Nephron progenitor cell (in vitro differentiated cells): ENCODE measurements at regions not wholly inside any gene's neighbourhood (a gene's known extent, or its start where the extent isn't known, plus 50 kb on each side); places are given as distances from the start of the nearest gene placed in this dataset.

Source experiments
- DNase-seq: peaks from one replicate; pipeline ENCODE4 v3.0.0; 2021
- H3K27ac Mint-ChIP-seq: 2 replicates; pipeline ENCODE4 v1.8.0; 2021; ENCODE audit warnings: mild to moderate bottlenecking, moderate library complexity, mixed read lengths
- H3K27me3 Mint-ChIP-seq: 2 replicates; pipeline ENCODE4 v1.8.0; 2021; ENCODE audit warnings: mild to moderate bottlenecking, low read depth, mixed read lengths; ENCODE audit not compliant: poor library complexity
- H3K36me3 Mint-ChIP-seq: 2 replicates; pipeline ENCODE4 v1.8.0; 2021; ENCODE audit warnings: low read depth, mixed read lengths
- H3K4me1 Mint-ChIP-seq: 2 replicates; pipeline ENCODE4 v1.8.0; 2021; ENCODE audit warnings: mixed read lengths
- H3K4me3 Mint-ChIP-seq: 2 replicates; pipeline ENCODE4 v1.8.0; 2021; ENCODE audit warnings: mild to moderate bottlenecking, moderate library complexity, mixed read lengths
- H3K9me3 Mint-ChIP-seq: 2 replicates; pipeline ENCODE4 v1.8.0; 2021; ENCODE audit warnings: mild to moderate bottlenecking, moderate library complexity, mixed read lengths
- TF ChIP-seq, protein P1 (sequence below): fragments of 200-600 bp; sonication (generic); IDR thresholded peaks from 2 replicates; pipeline ENCODE4 v1.5.0; 2021; ENCODE audit warnings: antibody characterized with exemption

- Mint-ChIP-seq H3K4me1 (peaks cover 11% of the 10 kb centered on the region), H3K4me3 (no peak overlapping the region), H3K9me3 (no peaks in the 10 kb centered on the region), H3K27me3 (peaks cover 7% of the 10 kb centered on the region), H3K36me3 (no peaks in the 10 kb centered on the region), H3K27ac (no peak overlapping the region)
- no peak for DNase-seq
- TF ChIP-seq, protein P1, sequence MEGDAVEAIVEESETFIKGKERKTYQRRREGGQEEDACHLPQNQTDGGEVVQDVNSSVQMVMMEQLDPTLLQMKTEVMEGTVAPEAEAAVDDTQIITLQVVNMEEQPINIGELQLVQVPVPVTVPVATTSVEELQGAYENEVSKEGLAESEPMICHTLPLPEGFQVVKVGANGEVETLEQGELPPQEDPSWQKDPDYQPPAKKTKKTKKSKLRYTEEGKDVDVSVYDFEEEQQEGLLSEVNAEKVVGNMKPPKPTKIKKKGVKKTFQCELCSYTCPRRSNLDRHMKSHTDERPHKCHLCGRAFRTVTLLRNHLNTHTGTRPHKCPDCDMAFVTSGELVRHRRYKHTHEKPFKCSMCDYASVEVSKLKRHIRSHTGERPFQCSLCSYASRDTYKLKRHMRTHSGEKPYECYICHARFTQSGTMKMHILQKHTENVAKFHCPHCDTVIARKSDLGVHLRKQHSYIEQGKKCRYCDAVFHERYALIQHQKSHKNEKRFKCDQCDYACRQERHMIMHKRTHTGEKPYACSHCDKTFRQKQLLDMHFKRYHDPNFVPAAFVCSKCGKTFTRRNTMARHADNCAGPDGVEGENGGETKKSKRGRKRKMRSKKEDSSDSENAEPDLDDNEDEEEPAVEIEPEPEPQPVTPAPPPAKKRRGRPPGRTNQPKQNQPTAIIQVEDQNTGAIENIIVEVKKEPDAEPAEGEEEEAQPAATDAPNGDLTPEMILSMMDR: no peak
Measured at GRCh38 chr1:67570486-67571143, 114.4 kb upstream of the GADD45A start.

DNA sequence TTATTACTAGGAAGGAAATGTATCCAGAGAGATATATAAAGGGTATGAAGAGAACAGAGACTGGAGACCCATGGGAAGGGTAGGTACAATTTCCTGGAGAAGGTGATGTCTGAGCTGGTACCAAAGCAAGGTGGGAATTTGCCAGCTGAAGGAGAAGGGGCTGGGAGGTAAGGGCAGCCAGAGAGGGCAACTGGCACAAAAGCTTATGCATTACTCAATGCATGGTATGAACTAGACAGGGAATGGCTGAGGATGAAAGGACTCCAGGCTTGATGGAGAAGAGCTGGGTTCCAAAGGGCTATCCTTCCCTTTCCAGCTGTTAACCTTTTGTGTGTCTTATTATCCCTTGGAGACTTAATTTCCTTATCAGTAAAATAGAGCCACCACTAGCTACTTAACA is 113.6 kb upstream of the GADD45A start:
- Mint-ChIP-seq H3K4me1 (peaks cover 11% of the 10 kb centered on the region), H3K9me3 (no peaks in the 10 kb centered on the region), H3K27me3 (peaks cover 7% of the 10 kb centered on the region), H3K4me3 (no peak overlapping the region), H3K36me3 (no peaks in the 10 kb centered on the region), H3K27ac (no peak overlapping the region)
- TF ChIP-seq, protein P1: no peak
- DNase-seq: no peak

DNA sequence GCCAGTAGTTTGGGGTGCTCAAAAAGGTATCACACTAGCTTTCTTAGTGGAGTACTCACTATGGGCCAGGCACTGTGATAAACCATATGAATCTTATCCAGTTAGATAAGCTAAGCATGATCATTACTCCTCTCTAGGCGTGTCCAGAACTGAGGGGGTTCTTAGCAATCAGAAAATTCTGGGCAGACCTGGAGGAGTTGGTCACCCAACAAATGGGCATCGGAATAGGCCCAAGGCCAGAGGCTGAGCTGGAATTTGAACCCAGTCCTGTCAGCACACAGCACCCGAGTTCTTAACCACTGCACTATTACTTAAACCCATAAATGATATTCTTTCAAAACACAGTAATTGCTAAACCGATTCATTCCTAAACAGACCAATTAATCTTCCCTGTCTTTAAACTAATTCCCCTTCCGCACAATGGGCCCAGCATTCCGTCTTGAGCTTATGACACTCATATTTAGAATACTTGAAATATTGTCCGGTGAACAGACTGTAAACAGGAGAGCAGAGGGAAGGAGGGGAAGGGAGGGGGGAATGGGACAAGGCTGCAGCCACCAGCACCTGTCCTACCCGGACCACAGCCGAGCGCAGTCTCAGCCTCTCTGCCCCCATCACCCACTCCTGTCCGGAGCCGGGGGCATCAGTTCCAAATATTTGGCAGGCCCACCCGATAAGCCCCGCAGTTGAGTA is 113.0 kb upstream of the GADD45A start:
- Mint-ChIP-seq H3K27me3 (peaks cover 7% of the 10 kb centered on the region), H3K9me3 (no peaks in the 10 kb centered on the region), H3K36me3 (no peaks in the 10 kb centered on the region), H3K4me3 (no peak overlapping the region), H3K4me1 (peaks cover 11% of the 10 kb centered on the region), H3K27ac (no peak overlapping the region)
- no peak for DNase-seq
- TF ChIP-seq, protein P1: no peak

DNA sequence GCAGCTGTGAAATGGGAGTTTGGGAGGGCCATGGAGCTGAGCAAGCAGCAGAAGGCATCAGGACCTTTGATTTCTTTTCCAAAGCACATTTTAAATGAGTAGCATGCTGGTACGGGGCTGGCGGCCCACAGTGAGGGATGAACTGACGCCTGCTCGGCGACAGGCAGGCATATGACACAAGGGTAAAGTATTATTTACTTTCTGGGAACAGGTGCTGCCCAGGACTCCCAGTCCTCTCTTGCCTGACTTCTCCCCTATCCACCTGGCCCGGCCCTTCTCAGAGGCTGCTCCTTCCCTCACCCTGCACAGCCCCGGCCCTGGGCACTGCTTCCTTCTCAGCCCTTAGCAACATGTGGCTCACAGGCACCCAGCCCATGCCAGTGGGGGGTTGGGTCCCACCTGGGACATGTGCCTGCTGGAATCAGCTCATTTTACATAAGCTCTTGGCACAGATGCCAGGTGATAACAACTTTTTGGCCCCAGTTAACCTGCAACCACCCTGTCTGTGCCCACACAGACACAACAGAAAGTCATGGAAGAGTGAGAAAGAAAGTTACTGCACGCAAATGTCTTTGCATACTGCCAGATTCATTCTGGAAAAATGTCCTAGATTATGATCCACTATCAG is 112.3 kb upstream of the GADD45A start:
- DNase-seq: no peak
- Mint-ChIP-seq H3K27me3 (peaks cover 7% of the 10 kb centered on the region), H3K9me3 (no peaks in the 10 kb centered on the region), H3K27ac (no peak overlapping the region), H3K36me3 (no peaks in the 10 kb centered on the region), H3K4me3 (no peak overlapping the region), H3K4me1 (peaks cover 11% of the 10 kb centered on the region)
- TF ChIP-seq, protein P1: no peak

DNA sequence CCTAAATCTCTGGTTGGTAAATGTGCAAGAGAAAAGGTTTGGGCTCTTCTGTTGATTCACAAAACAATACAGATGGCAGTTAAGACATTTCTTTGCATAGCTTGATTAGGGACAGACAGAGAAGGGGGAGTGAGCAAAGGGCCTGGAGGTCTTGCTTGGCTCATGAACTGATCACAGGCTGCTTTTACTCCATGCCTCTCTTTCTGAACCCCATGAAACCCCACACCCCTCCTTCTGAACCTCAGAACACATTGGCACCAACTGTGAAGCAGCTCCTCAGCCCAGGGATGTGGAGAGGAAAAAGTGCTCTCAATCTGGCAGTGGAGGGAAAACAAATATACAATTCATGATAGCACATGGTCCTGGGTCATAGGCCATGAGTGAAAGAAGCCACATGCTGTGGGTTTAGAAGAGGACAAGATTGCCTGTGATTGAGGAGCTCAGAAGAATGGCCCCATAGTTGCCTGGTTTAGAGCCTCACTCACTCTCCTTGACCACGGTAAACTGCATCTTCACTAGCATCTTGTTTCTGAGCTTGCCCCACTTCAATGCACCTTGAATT is 111.6 kb upstream of the GADD45A start:
- no peak overlapping the region for H3K4me3 Mint-ChIP-seq
- TF ChIP-seq, protein P1: no peak
- DNase-seq: no peak
- H3K9me3 Mint-ChIP-seq: no peaks in the 10 kb centered on the region
- peaks cover 16% of the 10 kb centered on the region for H3K4me1 Mint-ChIP-seq
- peaks cover 7% of the 10 kb centered on the region for H3K27me3 Mint-ChIP-seq
- H3K36me3 Mint-ChIP-seq: no peaks in the 10 kb centered on the region
- no peak overlapping the region for H3K27ac Mint-ChIP-seq
